GM18498 (cell line): ENCODE measurements at regions not wholly inside any gene's neighbourhood (a gene's known extent, or its start where the extent isn't known, plus 50 kb on each side); places are given as distances from the start of the nearest gene placed in this dataset.

Experiments
- ATAC-seq: cut with Tn5 transposase; IDR thresholded peaks from one replicate; pipeline ENCODE4 v1.9.1; 2021; ENCODE audit warnings: mild to moderate bottlenecking, moderate library complexity; ENCODE audit not compliant: unreplicated experiment

DNA sequence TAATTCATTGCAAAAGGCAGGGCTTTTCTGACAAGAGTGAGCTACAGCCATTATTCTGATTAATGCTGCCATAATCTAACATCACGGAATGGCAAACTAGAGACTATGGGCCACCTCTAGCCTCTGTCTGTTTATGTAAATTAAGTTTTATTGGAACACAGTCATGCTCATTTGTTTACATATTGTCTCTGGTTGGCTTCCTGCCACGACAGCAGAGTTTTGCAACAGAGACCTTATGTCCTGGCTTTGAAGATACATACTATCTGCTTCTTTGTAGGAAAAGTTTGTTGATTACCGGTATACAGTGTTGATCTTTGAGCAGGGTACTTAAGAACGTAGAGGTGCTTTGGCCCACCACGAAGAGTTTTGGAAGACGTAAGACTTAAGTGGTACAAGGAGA is 715.9 kb upstream of the RBFOX1 start:
- ATAC-seq = no peak

GRCh38 chr16:6615636-6616035 is 717.0 kb upstream of the RBFOX1 start:
- no peak for ATAC-seq

GRCh38 chr16:6611535-6611934 is 721.1 kb upstream of the RBFOX1 start:
- ATAC-seq = no peak

GRCh38 chr16:6605490-6605889 is 727.2 kb upstream of the RBFOX1 start:
- ATAC-seq = no peak

DNA sequence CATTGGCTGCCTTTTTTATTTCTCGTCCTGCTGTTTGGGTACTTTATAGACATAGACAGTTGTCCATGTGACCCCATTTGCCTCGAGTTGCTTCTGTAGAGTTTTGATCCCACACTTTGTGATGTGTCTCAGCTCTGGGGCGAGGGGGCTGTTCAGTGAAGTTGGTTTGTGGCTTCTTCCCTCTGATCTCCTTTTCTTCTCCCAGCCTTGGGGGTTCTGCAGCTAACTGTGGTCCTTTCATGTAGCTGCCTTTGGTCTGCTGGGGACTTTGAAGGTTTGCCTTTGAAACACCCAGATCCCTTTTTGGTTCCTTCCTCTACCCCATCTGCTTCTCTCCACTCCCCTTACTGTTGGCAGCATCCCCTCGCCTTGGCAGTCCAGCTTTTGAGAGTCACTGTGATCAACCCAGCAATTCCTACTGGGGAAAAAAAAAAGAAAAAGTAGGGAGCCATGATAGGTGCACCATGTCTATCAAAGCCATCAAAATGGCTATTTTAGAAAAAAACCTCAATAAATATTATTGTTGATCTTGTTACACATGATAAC is 728.8 kb upstream of the RBFOX1 start:
- no peak for ATAC-seq

DNA sequence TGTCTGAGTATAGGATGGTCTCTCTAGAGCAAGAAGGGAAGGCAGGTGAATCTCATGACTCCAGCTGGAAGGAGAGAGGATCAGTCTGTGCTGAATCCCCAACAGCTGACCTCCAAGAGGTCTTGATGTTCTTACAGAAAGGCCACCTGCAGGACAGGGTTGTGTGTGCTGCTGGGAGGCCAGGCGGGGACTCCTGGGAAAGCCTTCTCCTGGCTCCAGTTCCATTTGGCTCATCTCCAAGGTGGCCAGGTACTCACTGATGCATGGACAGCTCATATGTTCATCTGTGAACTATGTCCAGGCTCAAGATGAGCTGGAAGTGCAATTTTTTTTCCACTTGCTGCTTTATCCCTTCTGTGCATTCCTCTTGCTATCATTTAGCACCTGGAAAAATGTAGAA is 730.2 kb upstream of the RBFOX1 start:
- ATAC-seq = no peak

- no peak for ATAC-seq
Measured at GRCh38 chr16:6600167-6600566, 732.5 kb upstream of the RBFOX1 start.

- ATAC-seq = no peak
Measured at GRCh38 chr16:6593799-6594198, 738.8 kb upstream of the RBFOX1 start.

DNA sequence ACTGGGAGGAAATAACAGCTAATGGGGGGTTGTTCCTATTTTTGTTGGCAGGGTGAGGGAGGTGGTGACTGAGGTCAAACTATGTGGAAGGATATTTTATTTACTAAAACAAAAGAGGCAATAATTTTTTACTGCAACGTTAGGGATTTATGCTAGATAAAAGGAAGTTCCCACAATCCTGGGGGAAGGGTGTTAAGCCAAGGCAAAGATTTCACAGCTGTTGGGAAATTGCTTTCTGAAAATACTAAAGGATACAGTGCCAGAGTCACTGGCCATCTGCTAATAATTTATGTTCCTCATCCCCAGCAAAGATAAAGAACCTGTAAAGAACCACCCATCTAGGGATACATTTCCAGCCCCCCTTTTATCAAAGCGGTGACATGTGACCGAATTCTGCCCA is 756.0 kb upstream of the RBFOX1 start:
- no peak for ATAC-seq

DNA sequence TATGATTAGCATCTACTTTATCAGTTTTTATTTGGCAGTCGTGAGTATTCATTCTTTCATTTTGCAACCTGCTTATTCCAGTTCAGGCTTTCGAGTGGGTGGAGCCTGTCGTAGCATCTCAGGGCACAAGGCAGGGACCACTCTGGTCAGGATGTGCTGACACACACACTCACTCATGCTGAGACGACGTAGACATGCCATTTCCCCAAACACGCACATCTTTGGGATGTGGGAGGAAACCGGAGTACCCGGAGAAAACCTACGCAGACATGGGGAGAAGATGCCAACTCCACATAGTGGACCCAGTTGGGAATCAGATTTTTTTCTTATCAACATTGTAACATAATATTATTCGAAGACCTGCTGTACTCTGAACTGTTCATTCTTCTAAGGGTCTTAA is 756.5 kb upstream of the RBFOX1 start:
- ATAC-seq = no peak

GRCh38 chr16:6574146-6574545 is 758.5 kb upstream of the RBFOX1 start:
- ATAC-seq = no peak

- no peak for ATAC-seq
Measured at GRCh38 chr16:6573577-6573976, 759.1 kb upstream of the RBFOX1 start.

DNA sequence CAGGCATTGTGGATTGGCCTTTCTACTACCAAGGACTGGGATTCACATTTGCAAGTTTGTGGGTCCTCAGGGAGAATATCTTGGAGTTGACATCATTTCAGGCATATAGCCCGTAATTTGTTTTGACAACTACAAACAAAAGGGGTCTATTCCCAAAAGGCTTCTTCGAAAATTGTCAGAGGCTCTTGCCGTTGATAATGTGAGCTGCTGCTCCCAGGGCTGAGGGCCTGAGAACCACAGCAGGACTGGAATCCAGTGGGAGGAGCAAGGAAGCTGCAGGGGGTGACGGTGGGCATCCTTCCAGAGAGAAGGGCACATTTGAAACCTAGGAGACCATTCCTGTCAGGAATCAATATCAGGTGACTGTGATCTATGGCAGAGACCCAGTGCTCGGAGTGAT is 761.6 kb upstream of the RBFOX1 start:
- ATAC-seq = no peak

DNA sequence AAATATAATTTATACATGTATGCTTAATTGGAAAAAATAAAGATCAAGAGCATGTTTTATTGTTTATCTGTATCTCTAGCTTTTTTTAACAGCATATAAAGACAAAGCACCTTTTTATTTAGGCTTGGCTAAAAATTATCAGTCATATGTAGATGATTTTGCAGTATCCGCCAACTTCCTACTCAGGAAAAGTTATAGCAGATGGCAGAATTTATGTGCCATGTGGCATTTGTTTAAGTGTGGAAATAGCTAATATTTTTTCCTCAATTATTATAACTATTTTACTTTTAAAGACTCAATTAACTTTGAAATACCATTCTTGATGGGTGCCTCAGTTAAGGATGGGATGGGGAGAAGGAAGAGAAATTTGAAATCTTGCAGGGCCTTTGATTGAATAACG is 762.1 kb upstream of the RBFOX1 start:
- no peak for ATAC-seq

GRCh38 chr16:6562986-6563385 is 769.7 kb upstream of the RBFOX1 start:
- ATAC-seq = no peak

- ATAC-seq = no peak
Measured at GRCh38 chr16:6560306-6561100, 772.1 kb upstream of the RBFOX1 start.

- no peak for ATAC-seq
Measured at GRCh38 chr16:6558661-6559060, 774.0 kb upstream of the RBFOX1 start.

DNA sequence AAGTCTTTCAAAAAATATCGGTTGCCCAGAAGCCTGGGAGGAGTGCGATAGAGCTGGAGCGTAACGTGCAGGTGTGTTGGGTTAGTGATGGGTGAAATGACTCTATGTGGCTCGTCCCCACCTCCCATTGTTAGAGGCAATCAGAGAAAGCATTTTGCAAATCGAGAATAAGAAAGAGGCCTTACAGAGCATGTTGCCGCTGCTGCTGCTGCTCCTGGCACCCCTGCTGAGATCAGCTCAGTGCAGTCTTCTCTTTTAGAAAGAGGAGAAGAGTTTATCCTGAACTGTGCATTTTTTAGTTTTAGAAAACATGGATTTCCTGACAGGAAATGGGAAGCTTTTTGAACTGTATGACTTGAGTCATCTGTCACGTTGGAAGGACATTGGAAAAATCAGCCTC is 774.5 kb upstream of the RBFOX1 start:
- ATAC-seq = no peak

- ATAC-seq = no peak
Measured at GRCh38 chr16:6557353-6558023, 775.2 kb upstream of the RBFOX1 start.

GRCh38 chr16:6549415-6549814 is 783.2 kb upstream of the RBFOX1 start:
- no peak for ATAC-seq

DNA sequence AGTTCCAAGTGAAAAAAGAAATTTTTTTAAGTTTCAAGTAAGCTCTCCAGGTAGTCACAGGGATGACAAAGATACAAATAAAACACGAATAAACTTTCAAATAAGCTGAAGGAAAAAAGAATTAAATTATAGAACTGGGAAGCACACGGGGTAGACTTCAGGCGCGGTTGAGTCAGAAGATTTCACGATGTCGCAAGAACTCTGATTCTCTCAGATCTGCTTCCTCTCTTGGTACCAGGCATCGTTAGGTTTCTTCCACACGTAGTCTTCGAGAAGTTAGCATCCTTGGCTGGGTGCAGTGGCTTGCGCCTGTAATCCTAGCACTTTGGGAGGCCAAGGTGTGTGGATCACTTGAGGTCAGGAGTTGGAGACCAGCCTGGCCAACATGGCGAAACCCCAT is 784.1 kb upstream of the RBFOX1 start:
- ATAC-seq = no peak

DNA sequence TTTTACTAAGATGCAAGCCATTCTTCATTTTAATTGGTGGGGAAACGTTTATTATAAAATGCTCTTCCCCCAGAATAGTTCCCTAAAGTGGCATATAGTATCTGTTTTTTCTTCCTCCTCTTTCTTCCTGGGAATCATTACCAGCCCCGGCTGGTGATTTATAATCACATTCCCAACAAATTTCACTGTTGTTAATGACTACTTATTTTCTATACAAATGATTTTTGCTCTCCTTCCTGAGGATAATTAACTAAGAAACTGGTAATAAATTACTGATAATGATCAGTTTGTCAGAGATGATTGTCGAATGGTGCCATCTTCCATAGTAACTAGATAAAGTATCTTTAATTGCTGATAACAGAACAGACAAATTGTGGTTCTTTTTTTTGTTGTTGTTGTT is 785.5 kb upstream of the RBFOX1 start:
- ATAC-seq = no peak
